NCI-H510A (cell line): ENCODE measurements at regions not wholly inside any gene's neighbourhood (a gene's known extent, or its start where the extent isn't known, plus 50 kb on each side); places are given as distances from the start of the nearest gene placed in this dataset.

ENCODE experiments used
- DNase-seq: peaks from one replicate; lab custom pipeline; 2025; lab: John Stamatoyannopoulos, UW

DNA sequence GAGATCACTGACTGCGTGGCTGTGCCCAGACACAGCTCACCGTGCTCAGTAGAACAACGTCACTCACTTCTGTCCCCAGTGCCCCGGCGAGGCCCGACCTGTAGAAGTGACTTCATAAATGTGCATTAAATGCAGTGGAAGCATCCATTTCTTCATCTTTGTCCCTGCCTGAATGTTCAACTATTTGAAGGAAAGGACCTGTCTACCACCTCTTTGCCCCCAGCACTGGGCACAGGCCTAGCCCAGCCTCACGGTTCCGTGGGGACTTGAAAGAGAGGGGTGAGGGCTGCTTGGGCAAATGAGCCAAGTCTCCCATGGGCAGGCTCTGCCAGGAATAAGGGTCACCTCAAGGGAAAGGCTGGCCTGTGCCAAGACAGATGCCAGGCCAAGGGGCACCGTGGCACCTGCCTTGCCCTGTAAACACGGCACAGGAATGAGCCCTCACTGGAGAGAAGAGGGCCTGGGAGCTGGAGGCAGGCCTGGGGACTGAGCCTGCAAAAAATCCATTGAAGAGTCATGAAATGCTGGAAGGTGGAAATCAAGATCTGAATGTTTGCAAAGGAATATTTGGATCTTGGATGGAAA, 845.3 kb downstream of the BRD1 start:
- no peak for DNase-seq

DNA sequence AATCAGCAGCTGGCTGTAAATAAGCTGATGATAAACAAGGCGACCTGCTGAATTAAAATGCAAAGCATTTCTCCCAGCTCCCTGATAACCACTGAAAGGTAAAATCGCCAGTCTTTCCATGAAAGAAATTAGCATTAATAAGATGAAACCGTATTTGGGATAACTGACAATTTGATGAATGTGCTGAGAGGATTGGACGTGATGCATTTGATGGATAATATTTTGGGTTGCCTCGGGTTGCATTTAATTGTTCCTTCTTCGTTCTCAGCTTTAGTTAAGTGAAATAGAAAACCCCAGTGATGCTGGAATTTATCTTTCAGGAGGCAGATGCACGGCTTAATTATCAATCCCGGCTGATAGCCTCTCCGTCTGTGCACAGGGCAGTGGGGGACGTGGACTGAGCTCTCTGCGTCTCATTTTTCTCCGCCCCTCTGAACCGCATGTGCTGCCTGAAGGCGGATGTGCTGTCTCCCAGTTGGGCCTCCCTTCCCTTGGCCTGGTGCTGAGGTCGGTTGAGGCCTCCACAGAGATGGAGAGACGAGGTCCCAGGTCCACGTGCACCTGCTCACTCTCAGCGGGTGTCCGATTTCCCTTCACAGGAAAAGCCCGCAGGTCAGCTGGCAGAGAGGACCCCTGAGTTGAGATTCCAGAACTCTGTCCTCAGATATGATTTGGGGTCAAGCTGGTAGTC, 846.2 kb downstream of the BRD1 start:
- DNase-seq, result no peak

DNA sequence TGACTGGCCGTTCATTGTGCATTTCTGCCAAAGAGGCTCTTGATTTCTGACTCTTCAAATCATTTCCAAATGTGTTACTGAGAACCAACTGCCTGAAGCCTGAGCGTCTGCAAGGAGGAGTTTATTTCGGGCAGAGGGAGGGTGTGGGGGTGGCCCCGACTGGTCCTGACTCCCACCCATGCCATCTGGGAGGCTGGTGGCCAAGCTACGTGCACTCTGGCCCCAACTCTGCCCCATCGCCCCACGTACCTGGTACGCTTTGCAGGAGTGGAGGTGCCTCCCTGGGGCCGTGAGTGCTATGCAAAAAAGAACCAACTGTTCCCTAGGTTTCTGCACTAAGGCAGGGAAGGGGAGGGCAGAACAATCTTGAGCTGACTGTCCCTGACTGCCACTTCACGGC, 846.8 kb downstream of the BRD1 start:
- no peak for DNase-seq

DNA sequence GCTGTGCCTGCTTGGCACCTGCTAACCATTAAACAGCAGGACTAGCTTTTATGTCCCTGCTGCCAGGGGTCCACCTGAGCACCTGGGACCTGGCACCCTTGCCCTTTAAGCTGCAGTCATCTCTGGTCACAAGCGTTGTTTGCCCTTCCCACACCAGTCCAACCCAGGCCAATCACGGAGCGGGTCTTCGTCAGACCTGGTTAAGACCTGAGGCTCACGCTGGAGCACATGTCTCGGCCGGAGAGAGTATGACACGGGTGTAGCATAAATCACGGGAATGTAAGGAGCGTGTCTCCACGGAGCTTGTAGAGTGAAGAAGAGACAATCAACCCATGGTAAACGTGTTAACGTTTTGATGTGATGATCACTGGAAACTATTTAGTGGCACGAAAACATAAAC, 847.3 kb downstream of the BRD1 start:
- no peak for DNase-seq

DNA sequence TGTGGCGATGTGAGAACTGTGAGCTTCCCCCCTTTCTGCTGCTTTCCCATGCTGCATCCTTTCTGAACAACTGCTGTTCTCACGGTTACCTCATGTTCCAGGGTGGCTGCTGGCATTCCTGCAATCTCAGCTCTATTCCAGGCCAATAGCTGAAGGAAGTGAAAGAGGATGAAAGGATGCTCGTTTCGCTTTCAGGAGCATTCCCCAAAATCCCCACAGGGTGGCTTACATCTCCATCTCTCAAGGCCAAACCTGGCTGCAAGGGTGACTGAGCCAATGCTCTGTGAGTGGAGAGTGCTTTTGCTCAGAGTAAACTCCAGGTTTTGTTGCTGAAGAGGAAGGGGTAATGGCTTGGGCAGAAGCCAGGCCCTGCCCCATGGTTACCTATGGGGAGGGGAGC, 848.2 kb downstream of the BRD1 start:
- DNase-seq, result no peak

DNA sequence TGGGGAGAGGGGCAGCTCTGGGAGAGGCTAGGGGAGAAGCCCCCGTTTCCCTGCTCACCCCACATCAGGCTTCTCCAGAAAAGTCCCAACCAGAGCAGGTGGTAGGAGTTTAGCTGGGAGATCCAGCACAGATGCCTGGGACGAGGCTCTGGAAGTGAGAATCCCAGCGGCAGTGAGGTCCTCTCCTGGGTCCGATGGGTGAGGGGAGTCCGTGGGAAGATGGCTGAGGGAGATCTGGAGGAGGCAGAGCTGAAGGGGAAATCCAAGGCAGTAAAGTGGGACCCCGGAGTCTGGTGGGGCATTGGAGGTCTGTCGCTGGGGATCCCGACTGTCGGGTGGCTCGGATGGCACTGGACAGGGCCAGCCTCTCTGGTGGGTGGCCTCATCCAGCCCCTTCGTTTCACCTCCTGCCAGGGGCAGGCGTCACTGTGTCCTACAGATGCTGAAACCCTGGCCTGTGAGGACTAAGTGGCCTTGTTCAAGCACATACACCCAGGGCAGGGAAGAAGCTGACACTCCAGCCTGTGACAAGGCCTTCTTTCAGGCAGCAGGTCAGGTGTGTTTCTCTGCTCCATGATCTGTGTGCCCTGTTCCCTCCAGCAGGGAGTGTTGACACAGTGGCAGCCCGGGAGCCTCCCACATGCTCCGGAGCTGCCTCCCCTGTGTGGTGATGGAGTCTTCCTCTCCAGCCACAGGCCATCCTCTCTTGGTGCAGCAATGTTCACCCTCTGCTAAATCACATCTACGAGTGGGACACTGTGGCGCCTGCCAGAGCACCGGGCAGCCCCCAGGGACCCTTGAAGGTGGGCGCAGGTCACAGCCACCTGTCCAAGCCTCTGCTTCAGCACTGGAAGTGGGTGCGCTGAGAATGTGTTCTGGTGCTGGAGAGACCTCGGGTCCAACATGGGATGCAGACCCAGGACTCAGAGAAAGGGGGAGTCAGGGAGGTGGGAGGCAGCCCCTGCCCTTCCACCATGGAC, 850.8 kb downstream of the BRD1 start:
- DNase-seq, result no peak

DNA sequence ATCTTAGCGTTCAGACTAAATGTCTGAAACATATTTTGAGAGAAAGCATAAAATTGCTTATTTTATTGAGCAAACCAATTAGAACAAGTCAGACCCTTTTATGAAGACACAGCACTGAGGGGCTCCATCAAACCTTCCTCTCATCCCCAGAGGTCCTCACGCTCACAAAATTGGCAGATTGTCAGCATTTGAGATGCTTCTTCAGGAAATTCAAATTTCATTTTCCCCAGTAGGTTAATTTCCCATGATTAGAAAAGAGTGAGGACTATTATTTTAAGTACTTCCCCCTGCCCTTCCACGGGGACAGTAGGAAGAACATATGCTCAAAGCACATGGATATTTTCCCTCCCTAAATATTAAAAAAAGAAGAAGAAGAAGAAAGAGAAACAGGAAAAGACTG, 851.8 kb downstream of the BRD1 start:
- no peak for DNase-seq

DNA sequence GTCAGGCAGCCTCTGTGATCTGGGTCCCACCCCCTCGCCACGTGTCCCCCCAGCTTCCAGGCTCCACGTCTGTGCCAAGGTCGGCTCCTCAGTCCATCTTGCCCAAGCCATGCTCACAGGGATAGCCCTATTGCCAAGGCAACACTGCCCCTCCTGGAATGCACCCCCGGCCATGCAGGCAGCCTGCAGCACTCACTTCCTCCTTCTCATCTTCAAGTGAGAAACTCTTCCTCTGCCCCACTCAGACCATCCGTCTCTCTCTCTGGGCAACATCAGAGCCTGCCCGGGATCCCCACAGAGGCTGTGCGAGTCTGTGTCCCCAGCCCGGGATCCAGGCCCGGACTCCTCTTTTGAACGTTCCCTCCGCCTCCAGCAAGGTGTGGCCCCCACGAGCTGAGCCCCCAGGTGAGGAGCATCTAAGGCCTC, 852.3 kb downstream of the BRD1 start:
- DNase-seq, result no peak

DNA sequence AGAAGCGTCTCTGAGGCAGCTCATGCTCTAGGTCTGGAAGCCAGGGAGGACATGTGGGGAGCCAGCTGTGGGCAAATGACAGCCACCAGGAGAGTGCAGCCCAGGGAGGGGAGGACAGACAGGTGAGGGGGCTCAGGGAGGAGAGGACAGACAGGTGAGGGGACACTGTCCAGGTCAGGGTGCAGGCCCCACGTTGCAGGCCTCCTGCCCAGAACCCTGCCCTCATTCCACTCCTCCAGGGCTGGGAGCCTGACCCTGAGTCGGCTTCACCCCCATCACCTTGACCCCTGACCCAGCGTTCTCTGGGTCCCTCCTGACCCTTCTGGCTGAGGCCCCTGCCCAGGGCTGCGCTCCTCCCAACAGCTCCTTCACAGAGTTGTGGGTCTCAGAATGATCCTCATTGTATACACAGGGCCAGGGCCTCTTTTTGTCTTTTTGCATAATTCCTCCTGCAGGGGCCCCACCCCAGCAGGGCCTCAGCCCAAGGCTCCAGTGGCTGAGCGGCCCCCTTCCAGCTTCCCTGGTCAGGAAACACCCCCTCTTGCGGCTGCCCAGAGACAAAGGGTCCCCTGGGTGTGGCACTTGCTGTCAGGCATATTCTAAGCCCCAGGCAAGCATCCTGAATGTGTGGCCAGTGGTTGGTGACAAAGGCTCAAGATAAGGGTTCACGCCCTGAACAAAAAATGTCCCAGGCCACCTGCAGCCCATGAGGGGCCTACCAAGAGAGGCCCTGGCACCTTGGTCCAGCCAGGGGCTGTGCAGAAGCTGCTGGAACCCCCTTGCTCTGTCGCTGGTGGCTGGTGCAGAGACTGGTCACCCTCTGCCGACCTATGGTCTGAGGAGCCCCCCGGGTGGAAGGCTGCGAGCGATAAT, 853.0 kb downstream of the BRD1 start:
- DNase-seq, result no peak

DNA sequence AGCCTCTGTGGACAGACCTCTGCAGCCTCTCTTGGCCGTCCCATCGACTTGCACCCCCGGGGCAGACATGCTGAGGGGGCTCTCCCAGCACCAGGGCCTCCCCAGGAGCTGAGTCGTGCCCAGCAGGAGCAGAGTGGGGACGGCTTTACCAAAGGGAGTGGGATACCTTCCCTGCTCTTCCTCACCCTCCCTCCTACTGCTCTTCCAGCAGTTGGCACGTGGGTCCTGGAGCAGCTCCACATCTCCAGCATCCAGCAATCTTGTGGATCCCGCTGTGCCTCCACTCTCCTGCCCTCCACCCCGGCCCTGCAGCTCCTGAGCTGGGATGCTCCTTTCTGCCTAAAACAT, 854.0 kb downstream of the BRD1 start:
- no peak for DNase-seq

DNA sequence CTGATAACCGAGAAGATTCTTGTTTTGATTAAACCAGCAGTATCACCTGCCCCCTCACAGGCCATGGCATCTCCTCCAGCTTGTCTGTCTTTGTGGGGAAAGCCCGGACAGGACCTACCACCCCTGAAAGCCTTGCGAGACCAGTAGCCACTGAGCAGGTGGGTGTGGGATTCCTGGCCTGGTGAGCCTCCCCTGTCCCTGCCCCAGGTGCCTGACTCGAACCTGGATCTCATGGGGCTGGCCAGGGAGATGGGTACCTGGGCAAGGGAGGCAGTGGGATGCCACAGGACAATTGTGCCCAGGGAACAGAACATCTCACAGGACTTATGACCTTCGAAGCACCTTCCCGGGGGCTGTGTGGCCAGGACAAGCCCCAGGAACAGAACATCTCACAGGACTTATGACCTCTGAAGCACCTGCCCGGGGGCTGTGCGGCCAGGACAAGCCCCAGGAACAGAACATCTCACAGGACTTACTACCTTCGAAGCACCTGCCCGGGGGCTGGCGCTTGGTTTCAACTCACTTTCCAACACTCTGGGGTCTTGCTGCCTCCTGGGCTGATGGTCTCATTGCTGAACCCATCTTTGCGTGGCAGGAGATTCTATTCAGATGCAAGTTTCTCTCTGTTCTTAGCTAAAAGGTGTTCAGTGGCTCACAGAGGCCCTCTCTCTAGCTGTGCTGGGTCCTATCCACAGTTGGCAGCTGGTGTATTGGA, 854.5 kb downstream of the BRD1 start:
- DNase-seq, result no peak

DNA sequence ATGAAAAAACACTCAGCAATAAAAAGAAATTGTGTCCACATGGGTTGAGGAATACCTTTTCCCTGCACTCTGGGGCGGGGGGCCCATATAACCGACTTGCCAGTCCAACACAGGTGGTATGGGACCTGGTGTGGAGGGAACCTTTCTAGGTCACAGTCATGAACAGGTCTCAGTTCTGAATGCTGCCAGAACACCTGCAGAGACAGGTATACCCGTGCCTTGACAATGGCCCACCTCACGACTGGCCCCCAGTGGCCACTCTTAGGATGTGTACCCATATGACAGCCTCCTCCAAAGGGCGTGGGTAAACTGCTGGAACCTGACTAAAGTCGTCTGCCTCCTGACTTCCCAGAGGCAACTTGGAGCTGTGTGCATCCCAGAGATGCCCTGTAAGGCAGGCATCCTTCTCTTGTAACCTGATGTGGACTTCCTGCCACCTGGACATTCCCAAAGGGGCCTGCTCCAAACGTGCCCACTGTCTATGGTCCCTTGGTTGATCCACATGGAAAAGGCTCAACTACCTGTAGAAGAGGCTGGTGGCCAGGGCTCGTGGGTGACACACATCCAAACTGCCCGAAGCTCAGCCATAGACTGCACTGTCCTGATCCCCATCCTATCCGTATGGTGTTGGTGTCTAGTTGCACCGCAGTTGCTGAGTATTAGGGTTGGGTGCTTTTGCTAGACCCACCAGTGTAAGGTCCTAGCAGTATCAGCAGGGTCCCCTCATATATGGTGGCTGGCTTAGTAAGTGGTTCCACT, 859.3 kb downstream of the BRD1 start:
- DNase-seq, result no peak

DNA sequence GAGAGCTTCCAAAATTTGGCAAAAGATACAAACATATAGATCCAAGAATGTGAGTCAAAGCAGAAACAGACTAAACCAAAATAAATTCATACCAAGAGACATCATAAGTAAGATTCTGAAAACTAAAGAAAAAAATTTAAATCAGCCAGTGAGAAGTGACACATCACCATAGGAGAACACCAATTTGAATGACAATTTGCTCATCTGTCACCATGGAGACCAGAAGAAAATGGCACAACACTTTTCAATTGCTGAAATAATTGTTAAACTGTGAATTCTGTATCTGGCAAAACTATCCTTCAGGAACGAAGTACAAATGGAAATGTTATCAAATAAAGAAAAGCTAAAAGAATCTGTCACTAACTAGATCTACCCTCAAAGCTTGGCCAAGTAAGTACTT, 864.3 kb downstream of the BRD1 start:
- DNase-seq, result no peak

DNA sequence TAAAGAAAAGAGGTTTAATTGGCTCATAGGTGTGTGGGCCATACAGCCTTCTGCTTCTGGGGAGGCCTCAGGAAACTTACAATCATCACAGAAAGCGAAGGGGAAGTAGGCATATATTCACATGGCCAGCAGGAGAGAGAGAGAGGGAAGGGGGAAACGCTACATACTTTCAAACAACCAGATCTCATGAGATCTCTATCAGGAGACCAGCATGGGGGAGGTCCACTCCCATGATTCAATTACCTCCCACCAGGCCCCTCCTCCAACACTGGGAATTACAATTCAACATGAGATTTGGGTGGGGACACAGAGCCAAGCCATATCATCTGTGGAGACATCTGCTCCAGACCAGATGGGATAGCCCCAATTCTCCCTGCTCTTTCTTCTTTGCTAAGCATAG, 866.0 kb downstream of the BRD1 start:
- no peak for DNase-seq

DNA sequence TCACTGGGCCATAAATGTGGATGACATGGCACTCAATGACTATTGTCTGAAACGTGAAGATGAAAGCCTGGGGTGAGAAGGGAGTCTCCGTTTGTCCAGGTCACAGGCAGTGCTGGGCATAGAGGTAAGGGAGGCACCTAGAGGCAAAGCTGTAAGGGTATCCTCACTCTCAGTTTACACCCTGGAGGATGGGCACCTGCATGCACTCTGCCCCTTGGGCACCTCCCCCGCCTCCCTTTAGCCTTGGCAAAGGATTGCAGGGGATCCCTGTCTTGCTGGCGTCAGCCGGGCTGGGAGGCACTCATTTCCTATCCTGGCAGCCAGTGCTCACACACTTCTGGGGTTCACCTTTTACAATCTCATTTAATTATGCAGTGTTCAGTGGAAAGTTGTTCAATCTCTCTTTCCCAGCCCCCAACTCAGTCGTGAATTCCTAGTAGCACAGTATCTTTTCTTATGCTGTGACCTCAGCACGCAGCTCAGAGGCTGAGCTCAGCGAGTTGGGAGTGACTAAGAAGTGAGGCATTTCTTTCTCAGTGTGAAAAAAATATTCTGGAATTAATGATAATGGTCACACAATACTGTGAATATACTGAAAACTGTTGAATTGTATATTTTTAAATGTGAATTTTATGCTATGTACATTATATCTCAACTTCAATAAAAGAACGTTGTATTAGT, 866.6 kb downstream of the BRD1 start:
- DNase-seq, result no peak

DNA sequence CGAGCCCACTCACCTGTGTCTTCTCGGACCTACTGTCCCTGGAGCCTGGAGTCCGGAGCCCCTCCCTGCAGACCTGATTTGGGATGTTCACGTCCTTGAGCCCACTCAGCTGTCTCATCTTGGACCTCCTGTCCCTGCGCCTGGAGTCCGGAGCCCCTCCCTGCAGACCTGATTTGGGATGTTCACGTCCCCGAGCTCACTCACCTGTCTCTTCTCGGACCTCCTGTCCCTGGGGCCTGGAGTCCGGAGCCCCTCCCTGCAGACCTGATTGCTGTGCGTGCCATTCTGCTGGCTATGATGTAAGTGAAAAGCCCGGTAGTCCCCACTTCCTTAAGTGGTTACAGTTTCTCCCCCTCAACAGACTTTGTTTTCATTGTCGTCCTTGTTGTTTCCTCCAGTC, 867.1 kb downstream of the BRD1 start:
- DNase-seq, result no peak

DNA sequence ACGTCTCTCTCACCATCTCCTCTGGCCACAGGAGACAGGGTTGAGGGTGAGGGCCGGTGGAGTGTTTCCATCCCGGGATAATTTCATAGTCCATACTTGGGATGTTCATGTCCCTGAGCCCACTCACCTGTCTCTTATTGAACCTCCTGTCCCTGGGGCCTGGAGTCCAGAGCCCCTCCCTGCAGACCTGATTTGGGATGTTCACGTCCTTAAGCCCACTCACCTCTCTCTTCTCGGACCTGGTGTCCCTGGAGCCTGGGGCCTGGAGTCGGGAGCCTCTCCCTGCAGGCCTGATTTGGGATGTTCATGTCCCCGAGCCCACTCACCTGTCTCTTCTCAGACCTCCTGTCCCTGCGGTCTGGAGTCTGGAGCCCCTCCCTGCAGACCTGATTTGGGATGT, 868.2 kb downstream of the BRD1 start:
- DNase-seq, result no peak

DNA sequence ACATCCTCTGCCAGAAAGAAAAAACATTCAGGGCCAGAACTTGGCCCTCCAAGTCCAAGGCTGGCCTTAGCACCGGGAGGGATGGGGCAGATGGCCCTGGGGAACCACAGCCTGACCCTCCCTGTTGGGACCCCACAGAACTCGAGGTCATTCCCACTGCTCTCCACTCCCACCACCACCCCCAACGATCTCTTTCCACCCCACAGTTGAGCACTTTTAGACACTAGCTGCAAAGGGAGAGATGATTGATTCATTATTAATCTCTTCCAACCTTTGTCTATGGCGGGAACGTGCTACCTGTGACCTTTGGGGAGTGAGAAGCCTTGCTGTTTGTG, 869.7 kb downstream of the BRD1 start:
- DNase-seq, result no peak

DNA sequence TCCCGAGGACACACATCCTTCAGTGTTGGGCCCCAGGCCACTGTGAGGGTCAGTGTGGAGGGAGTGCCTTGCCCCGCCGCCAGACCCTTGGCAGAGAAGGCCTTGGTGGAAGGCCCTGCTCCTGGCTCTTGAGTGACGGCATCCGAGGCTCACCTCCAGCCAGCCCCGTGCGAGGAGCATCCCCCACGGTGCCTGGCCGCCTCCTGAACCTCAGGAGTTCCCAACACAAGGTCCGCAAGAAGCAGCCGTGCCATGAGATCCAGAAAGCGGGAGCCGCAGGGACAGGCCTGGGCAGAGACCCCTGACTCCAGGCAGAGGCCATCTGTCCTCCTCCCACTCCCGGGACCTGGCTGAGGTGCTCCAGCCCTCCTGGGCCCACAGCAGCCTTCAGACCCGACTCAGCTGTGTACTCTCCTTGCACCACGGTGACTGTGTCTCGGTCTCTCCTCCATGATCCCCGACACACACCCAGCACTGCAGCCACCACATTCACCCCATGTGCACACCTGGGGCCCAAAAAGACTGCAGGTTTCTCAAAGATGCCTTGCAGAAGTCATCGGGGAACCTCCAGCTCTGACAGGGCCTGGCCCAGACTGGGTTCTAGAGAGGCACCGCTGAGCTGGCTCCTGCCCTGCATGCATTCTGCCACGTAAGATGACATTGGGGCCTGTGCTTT, 870.2 kb downstream of the BRD1 start:
- DNase-seq, result no peak
